TTC549 (cell line): ENCODE measurements at regions not wholly inside any gene's neighbourhood (a gene's known extent, or its start where the extent isn't known, plus 50 kb on each side); places are given as distances from the start of the nearest gene placed in this dataset.

Source experiments
- FAIRE-seq: peaks from 2 replicates; lab custom pipeline; 2012; peaks lifted over from hg19 to GRCh38; lab: Jason Lieb, UNC

DNA sequence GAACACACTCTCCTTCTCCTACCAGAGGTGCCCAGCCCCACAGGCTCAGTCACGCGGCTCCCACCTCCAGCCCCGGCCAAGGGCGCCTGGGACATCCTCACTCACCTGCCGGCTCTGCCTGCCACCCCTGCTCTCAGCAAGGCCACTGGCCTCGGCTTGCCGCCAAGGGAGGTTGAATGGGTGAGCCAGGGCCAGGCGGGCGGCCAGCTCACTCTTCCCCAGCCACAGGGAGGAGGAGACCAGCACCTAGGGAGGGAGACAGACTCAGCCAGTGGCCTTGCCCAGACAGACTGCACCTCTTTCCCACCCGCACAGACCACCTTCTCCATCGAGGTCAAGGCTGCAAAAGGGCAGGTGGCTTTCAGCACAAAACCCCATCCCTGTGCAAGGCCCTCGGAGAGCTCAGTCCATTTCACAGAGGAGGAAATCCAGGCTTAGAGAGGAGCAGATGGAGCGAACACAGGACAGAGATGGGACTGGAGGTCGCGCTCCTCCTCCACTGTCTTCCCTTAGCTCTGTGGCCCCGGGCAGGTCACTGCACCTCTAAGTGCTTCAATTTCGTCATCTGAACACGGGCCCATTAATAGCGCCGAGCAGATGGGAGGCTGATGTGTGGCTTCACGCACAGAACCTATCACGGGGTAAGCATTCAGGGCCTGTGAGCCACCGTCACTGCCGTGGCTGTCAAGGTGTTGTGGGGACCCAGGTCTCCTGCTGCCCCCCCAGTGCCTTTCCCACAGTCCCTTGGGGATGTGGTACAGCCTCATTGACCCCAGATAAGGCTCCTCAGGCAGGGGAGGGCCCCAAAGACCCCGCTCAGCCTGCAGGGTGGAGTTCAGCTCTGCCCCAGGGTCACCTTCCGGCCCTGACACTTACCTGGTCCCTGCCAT, 56.1 kb downstream of the RMI2 start:
- FAIRE-seq: no peak

DNA sequence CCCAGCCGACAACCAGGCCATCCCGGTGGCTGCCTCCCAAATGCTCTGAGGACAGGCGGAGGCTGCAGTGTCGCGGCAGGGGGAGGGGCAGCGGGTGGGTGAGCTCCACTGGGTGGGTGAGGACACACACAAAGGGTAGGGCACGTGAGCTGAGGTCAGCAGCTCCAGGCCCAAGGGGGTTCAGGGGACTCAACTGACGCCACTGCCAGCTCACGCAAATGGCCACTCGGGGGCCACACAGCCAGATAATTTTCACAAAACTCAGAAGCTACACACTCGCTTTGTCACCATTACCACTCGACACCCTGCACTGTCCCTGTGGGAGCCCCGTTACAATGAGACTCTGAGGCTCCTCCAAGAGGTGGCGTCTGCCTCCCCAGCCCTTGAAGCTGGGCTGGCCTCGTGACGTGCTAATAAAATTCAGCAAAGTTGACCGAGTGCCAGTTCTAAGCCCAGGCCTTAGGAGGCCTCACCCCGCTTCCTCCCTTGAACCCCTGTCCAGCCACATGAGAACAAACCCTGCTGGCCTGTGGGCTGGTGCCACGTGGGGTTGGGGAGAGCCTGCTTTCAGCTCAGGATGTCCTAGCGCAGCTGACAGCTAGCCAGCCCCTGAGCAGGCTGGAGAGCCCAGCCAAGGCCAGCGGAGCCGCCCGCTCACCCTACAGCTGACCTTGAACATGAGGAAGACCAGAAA, 56.9 kb downstream of the RMI2 start:
- FAIRE-seq: no peak

DNA sequence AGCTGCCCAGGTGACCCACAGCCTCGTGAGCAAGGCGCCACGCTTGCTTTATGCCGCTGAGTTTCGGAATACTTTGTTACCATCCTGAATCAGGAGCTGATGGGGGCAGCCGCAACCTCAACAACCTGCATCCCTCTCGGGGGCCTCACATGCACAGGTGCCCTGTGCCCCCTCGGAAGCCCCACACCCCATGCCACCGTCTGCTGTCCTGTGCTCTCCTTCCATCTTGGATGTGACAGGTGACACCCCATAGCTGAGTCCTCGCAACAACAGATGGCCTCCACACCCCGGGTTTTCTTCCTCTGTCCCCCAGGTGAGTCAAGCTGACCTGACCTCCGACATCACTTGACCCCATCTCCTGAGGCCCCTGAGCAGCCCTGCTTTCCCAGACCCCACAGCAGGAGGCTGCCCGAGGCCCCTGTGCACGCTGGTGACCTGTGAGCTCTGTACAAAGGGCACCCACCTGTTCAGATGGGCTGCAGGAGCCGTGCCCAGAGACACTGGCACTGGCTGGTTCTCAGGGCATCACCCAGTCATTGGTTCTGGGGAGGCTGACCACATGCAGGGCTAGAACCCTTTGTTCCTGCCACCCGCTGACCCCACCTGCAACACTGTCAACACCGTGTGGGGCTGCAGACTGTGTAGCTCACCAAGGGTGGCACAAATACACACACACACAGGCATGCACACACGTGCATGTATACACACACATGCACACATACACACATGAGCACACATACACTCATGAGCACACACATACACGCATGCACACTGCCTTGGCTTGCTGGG, 57.7 kb downstream of the RMI2 start:
- FAIRE-seq: no peak

DNA sequence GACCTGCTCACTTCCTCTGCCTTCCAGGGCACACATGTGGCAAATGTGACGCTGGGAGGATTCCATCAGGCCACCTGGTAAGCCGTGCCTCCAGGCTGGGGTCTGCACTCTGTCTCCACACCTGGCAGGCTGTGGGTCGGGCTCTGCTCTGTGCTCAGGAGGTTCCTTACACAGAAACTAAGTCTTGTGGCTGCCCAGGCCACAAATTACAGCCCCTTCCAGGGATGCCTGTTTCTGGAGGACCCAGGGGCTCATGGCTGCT, 58.2 kb downstream of the RMI2 start:
- FAIRE-seq: no peak

DNA sequence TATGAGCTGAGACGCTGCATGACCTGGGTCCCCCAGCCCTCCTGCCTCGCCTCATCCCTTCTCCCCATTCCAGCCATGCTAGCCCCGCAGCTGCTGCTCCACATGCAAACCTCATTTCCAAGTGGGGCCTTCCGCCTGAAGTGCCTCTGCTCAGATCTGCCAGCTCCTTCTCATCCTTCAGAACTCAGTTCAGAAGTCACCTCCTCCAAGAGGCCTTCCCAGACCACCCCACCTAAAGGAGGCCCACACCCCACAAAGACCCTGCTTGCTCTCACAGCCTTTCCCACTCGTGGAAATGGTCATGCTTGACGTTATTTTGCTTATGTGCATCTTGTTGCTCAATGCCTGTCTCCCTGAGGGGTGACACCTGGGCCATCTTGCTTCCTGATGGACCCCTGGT, 58.7 kb downstream of the RMI2 start:
- no peak for FAIRE-seq

DNA sequence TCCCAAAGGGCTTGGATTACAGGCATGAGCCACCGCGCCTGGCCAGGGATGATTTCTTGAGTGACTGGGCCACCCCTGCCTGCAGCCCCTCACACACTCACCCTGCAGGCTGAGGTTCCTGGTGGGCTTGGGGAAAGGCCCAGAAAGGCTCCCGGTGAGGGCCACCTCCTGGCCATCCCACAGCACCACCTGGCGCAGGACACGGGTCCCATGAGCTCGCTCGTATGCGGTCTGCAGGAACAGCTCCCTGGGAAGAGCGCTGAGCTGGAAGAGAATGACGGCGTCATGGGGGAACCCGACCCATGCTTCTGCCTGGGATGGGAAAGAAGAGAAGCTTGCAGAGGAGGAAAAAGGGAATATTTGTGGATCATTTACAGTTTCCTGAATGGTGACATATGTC, 59.3 kb downstream of the RMI2 start:
- no peak for FAIRE-seq

DNA sequence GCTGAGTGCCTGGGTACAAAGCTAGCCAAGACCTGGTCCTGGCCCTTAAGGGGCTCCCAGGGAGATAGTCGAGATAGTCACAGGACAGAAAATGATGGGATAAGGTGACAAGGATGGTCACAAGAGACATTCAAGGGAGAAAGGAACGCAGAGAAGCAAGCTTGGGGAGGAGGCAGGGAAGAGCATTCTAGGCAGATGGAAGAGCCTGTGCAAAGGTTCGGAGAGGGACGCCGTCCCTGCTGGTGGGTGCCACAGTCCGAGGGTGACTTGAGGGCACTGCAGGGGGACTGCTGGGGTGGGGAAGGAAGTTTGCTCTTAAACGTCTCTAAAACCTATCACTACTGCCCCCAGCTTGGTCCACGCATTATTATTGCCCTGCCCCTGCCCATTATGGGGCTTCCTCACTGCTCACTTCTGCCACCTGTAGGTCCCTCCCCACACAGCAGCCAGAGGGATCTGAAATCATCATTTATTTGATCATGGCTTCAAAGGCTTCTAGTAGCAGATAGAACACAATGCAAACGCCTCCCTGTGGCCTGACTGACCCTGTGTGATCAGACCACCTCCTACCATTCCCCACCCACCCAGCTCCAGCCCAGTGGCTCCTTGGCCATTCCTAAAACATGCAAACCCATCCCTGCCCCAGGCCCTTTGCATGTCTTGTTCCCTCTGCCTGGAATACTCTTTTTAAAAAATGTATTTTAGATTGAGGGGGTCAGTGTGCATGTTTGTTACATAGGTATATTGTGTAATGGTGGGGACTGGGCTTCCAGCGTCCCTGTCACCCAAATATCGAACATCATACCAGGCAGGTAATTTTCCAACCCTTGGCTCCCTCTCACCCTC, 60.3 kb downstream of the RMI2 start:
- no peak for FAIRE-seq

DNA sequence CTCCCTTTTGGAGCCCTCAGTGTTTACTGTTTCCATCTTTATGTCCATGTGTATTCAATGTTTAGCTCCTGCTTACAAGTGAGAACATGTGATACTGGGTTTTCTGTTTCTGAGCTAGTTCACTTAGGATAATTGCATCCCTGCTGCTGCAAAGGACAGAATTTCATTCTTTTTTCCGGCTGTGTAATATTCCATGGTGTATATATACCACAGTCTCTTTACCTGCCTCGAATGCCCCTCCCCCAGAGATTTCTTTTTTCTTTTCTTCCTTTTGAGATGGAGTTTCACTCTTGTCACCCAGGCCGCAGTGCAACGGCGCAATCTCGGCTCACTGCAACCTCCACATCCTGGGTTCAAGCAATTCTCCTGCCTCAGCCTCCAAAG, 60.9 kb downstream of the RMI2 start:
- no peak for FAIRE-seq

DNA sequence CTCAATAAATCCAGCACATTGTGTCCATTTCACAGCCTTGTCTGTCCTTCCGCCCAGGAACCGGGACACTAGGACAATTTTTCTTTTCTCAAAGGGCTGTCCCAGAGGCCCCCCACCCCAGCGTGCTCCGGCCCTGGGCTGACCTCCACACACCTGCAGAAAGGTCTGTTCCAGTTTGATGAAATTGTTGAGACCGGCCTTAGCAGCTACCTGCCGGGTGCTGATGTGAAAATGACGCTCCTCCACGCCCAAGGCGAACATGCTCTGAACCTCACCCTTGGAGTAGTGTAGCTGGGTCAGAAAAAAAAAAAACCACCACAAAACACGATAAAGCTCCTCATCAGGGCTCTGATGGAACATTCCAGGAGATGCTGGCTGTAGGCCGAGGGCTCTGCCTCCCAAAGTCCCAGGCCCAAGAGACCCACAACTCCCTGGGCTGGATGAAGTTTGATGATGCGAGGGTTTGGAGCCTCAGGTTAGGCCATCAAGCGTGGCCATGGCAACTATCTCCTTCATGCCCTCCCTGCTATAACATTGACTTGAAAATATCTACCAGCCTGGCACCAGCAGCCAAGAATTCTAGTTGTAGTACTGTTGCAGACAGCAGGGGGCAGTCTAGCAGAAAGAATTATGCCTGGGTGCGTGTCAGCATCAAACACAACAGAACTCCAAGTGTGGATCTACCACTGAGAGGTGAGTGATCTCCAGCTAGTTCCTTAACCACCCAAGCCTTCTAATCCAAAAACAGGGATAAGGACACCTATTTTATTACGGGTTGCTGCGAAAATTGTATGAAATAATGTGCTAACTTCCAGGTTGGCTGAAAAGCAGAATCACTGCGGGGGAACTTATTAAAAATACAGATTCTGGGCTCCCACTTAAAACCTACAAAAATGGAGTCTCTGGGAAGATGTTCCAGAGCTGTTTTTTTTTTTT, 62.1 kb downstream of the RMI2 start:
- peak; percentile 3 for FAIRE-seq

DNA sequence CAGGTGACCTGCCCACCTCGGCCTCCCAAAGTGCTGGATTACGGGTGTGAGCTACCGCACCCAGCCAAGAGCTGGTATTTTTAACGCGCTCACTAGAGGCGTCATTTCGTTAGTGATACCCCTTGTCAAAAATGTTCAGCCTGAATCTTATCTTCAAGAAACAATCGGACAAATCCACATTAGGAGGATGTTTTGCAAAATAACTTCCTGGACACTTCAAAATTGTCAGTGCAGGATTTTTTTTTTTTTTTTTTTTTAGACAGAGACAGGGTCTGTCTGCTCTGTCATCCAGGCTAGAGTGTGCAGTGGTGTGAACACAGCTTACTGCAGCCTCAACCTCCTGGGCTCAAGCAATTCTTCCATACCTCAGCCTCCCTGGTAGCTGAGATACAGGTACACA, 63.0 kb downstream of the RMI2 start:
- FAIRE-seq: no peak

DNA sequence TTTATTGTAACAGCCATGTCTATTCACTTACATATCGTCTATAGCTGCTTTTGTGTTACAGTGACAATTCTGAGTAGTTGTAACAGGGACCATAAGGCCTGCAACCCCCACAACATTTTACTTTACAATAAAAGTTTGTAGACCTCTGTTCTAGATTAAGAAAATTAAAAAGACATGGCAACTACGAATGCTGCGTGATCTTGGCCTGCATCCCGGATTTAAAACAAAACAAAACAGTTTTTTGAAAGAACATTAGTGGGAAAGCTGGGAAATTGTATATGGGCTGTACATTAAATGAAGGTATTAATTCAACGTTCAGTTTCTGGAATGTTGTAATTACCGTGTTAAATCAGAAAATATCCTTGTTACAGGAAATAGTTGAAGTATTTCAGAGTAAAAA, 64.1 kb downstream of the RMI2 start:
- no peak for FAIRE-seq

DNA sequence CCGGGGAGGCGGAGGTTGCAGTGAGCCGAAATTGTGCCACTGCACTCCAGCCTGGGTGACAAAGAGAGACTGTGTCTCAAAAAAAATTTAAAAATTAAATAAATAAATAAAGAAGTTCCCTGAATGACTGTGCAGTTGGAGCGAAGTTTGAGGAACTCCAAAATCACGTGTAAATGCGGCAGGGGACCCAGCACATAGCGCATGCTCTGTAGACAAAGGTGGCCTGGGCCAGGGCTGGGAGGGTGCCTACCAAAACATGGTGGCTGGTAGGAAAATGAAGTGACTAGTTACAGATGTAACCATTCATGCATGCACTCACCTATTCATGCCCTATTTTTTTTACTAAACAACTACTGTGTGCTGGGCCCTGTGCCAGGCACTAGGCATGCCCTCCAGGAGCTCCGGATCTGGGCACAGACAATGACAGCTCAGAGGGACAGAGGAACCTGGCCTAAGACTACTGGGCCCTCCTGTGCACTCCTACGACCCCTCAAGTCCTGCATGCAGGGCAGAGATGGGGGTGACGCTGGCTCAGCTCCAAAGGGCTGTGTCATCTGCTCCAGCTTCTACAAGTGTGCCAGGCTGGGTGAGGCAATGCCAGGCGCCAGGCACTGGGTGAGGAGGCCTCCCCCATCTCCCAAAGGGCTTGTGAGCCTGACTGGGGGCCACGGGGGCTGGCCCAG, 65.3 kb downstream of the RMI2 start:
- FAIRE-seq: no peak

DNA sequence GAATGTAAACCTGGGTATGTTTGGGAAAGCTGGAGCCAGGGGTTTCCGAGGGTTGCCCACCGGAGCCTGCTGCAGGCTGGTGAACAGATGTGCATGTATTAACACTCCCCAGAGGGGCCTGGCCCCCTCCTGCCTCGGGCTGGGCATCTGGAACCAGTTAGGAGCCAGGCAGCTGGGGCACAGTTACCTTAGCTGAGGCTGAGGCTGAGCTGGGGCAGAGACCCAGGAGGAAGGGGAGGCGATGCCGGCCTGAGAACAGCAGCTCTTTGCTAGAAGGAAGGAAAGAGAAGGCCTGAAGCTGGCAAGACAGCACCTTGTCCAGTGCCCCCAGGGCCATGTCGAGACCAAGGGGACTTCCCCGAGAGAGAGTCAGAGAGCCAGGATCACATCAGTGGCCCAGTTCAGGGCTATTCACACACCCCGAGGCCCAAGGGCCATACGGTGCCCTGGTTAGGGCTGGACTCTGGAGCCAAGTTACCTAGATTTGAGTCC, 65.8 kb downstream of the RMI2 start:
- no peak for FAIRE-seq

DNA sequence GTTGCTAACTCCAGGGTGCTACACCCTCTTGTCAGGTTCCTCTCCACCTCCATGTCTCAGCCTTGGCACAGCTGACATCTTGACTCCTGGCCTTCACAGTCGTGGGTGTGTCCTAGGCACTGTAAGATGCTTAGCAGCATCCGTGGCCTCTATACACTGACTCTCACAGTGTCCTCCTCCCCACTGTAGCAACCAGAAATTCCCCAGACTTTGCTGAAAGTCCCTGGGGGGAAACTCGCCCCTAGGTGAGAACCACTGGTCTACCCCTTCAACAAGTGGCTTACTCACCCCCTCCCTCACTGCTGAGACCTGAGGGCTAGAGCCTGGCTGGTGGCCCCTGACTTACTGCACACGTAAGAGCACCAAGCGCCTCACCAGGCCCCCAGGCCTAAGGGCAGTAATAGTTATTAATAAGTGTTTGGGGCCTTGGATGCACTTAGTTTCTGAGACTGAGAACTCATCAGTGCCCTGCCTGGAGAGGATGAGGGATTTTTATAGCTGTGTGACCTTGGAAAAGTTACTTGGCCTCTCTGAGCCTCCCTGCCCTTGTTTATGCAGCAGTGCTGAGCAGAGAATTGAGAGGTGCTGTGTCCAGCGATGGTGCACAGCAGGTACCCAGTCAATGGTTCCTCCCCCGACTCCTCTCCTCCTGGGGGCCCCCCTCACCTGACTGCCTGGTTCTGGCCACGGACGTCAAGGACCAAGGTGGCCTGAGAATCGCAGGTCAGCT, 67.1 kb downstream of the RMI2 start:
- no peak for FAIRE-seq

DNA sequence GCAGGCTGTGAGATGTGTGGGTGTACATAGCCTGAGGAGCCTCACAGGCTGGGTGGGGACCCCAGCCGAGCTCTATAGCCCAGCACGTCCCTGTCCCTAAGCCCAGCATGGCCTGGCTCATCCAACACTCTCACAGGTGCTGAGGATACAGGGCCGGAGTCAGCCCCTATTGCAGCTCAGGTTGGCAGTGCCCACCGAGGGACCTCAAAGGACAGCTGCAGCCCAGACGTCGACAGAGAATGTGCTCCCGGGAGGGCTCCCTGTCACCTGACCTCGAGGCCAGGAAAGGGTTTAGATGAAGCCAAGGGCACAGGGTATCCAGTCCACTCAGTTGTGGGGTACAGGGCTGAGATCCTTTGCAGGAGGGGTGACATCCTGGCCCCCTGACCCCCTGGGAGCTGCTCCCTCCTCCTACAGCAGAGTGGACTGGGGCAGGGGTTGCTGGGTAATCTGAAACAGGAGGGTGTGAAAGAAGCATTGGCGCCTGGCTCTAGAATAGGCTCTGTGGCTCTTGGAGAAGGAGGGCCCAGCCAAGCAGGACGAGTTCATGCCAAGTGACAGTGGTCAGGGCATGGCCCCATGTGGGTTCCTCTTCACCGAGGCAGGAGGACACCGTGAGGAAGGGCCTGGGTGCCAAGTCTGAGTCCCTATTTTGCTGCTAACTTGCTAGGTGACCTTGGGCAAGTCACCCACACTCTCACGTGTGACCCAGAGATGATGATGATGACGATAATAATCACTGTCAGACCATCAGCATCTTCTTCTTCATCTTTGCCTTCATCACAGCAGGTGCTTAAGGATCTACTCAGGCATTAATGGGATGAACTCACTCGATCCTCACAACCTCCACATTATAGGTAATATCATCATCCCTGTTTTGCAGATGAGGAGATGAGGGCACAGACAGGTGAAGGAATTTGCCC, 68.0 kb downstream of the RMI2 start:
- FAIRE-seq: no peak

DNA sequence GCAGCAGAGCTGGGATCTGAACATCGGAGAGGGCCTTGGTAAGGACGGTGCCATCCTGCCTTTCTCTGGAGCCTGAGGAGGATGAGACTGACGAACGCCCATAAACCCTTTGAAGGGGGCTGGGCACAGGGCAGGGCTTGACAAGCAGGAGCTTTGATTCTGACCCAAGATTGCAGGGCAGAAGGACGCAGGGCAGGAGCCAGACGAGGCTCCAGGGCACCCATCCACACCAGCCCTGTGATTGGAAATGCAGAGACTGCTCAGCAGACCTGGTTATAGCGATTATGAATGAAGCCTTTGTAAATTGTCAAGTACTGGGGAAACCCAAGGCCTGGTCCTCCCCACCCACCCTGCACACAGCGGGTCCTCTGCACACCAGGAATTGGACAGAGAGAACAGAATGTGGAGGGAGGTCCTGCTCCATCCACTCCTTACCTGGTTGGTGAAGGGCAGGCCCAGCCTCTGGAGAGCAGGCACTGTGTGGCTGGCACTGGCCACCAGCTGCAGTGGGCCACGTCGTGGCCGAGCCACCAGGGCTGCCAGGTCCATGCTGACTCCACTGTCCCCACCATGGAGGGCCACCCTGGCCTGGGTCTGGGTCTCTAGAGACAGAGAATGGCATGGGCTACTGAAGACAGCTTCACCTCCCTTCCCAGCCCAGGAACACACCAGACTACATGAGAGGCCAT, 68.8 kb downstream of the RMI2 start:
- FAIRE-seq: no peak

DNA sequence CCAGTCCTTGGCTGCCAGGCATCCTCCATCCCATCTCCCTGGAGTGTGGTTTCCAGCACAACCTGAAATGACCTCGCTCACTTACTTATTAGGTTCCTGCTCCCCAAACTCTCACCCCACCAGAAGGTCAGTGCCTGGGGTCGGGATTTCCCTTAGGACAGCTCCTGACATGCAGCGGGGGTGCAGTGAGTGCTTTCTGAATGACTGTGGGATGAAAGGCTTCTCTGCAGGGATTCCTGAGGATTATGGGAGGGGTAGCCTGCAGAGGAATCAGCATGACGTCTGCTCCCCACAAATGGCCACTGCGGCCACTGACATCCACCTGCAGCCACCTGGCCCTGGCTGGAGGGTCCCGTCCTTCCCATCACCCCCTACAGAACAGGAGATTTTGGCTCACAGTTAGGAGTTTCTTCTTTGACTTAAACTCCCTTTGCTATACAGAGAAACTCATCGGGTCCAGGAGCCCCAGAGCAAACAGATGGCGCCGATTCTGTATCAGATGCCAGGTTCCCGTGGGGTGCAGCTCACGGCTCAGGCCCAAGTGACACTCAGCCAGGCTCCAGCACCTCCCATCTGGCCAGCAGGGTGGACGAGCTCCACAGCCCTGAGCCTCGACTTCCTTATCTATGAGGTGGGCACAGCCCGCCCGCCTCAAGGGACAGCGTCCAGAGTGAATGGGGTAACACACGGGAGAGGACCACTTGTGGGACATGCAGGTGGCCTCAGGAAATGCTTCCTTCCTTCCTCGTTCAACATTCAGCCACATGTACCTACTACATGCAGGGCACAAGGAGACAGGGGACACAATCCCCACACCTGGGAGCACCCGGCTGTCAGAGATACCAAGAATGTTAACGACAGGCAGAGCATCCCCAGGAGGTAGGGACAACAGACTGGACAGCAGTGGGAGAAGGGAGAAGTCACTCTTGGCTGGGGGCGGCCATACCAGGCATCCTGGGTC, 69.8 kb downstream of the RMI2 start:
- FAIRE-seq: no peak
